Kidney capillary endothelial cell (primary cell): ENCODE measurements at regions not wholly inside any gene's neighbourhood (a gene's known extent, or its start where the extent isn't known, plus 50 kb on each side); places are given as distances from the start of the nearest gene placed in this dataset.
A peak's percentile ranks its signal among the peaks of the same experiment; 100 is the strongest.
"Not testable (repeated sequence)": the region's sequence is repeated elsewhere in the genome, so short reads cannot be mapped to it uniquely, and the experiment has no call there.

ENCODE experiments used
- DNase-seq: peaks from one replicate; pipeline ENCODE4 v3.0.0-alpha.2; 2018; ENCODE audit warnings: low spot score

- DNase-seq: no peak
Observed at GRCh38 chr2:61774351-61774750, 79.5 kb downstream of the FAM161A start.

- DNase-seq: no peak
Observed at GRCh38 chr2:61771904-61772845, 81.7 kb downstream of the FAM161A start.

- no peak for DNase-seq
Observed at GRCh38 chr2:61770746-61771145, 83.1 kb downstream of the FAM161A start.

- DNase-seq: no peak
Observed at GRCh38 chr2:61770298-61770697, 83.6 kb downstream of the FAM161A start.

DNA sequence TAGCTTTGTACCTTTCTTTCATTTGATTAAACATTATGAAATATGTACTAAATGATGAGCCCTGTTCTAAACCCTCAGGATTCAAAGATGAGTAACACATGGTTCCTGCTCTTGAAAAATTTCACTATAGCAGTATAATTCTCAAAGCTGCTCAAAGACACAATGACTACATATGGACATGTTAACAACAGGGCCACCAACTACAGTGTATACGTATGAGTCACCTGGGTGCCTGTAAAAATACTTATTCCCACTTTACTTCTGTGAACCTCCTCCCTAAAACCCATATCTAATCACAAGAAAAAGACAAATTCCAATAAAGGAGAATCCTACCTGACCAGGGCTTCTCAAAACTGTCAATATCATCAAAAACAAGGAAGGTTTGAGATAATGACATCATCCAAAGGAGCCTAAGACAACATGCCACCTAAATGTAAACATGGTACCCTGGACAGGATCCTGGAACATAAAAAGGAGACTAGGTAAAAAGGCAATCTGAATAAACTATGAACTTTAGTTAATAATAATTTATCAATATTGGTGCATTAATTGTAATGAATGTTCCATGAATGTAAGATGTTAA is 84.7 kb downstream of the FAM161A start:
- DNase-seq: no peak

DNA sequence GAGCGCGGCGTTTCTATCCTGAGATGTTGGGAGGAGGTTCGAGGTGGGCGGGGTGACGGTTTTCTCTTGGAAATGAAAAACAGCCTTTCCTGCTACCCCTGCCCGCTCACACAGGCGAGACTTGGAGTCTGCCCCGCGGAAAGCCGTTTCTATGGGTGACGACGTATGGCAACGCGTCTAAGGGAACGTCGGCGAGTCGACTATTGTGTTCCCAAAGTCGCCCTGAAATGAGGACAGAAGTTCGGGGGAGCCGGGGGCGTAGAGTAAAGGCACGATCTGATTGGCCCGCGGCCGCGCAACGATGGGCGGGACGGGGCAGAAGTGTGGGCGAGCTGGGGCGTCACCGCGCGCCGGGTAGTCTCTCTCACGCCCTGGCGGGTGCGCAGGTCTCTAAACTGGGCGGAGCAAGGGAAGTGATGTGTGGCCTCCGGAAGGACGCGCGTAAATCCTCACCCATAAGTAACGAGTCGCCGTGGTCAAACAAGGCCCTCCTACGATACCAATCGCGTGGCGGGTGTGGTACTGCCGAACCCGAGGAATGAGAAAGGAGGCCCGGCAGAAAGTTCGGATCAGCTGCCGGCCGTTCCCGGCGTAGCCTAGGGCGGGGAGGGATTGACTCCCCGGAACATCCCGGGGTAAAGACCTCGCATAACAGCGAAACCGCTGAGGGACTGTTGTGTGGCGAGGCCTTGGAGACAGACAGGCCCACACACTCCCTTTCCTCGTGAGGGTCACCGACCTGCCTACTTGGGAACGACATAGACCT is 89.6 kb downstream of the FAM161A start:
- peak; percentile 98 for DNase-seq

- DNase-seq: peak; percentile 72
Observed at GRCh38 chr2:61763605-61764034, 90.2 kb downstream of the FAM161A start.

- DNase-seq: no peak
Observed at GRCh38 chr2:61762292-61762691, 91.6 kb downstream of the FAM161A start.

DNA sequence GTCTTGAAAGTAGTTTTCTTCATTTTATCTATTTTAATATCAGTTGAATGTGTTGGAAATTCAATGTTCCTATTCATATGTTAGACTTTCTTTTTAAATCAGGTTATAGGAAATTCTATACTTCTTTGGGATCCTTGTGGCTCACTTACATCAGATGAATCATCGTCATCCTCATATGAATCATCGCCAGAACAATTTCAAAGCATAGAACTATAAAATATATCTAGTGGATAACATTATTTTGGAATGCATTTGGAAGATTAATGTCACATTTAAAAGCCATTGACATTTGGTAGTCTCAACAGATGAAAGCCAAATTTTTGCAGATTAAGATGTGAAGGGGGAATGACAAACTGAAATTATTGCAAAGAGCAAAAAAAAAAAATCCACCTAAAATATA is 94.1 kb downstream of the FAM161A start:
- peak; percentile 33 for DNase-seq

DNA sequence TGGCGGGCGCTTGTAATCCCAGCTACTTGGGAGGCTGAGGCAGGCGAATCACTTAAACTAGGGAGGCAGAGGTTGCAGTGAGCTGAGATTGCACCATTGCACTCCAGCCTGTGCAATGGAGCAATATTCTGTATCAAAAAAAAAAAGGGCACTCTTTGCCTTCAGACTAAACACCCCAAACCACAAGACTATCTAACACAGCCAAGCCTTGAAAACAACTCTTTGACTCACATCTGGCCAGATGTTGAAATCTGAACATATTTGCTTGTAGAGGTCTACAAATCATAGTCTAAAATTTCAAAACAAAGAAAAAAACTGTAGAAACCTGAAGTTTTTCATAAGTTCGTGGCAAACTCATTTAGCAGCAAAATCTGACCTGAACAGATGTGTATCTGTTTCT is 94.9 kb downstream of the FAM161A start:
- DNase-seq: no peak

DNA sequence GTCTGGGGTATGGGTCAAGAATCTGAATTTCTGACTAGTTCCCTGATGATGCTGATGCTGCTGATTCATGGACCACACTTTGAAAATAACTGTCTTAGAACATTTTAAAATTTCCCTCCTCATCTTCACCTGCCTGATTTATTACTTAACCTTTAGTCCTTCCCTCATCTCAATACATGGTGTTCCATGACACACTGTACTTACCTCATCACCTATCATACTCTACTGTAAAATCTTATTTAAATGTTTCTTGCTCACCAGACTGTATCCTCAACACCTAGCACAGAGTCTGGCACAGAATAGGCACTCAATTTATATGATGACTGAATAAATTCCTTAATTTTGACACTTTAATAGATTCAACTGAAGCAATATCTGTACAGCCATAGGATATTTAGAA is 95.7 kb downstream of the FAM161A start:
- DNase-seq: no peak

DNA sequence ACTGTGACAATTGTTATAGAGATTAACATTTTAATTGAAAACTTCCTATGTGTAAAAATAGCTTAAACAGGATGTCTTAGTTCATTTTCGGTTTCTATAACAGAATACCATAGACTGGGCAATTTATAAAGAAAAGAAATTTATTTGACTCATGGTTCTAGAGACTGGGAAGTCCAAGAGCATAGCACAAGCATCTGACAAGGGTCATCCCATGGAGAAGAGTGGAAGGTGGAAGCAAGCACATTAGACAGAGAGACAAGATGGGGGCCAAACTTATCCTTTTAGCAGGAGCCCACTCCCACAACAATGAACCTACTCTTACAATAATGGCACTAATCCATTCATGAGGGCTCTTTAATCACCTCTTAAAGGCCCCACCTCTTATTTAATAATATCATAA is 100.3 kb downstream of the FAM161A start:
- no peak for DNase-seq

DNA sequence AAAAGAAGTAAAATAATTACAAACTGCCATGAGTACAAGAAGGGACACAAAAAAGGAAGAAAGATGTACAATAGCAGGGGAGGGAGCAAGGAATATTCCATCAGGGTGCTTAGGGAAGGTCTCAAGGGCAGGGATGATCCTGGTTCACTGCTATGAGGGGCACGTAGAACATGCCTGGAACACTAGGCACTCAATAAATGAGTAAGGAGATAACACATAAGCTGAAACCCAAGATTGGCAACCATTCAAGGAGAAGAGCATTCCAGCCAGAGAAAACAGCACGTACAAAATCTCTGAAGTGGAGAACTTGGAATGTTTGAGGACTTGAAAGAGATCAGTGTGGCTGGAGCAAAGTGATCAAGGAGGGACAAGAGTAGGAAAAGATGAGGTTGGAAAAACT is 103.2 kb downstream of the FAM161A start:
- no peak for DNase-seq

DNA sequence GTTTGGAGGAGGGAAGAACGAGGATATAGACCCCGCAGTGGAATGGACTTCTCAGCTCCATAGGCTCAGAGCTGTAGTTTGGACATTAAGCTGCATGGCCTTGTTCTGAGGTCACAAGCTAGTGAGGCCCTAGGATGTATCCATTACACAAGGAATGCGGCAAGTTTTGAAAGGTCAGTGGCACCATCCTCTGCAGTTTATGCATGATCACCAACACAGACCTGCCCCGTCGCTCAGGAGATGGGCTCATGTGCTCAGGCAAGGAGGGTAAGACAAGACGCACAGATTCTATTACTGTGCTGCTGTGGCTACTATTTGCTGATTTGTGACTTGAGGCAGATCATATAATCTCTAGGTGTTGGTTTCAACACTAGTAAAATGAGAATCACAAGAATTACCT is 110.9 kb downstream of the FAM161A start:
- DNase-seq: no peak

GRCh38 chr2:61737841-61738240 is 116.0 kb downstream of the FAM161A start:
- DNase-seq: no peak

GRCh38 chr2:61736953-61737352 is 116.9 kb downstream of the FAM161A start:
- no peak for DNase-seq

DNA sequence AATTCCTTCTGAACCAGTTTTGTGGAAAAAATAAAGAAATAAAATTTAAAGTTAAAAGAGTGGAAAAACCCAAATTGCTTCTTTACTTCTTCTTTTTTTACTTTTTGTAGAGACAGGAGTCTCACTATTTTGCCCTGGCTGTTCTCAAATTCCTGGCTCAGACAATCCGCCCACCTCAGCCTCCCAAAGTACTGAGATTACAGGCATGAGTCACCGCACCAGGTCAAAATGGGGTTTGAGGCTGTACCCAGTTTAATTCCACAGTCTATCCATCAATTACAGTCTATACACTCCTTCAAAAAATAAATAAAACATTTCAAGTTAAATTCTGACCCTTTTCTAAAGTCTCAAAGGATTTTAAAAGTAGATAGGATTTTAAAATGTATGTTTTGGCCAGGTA is 120.3 kb downstream of the FAM161A start:
- DNase-seq: no peak

DNA sequence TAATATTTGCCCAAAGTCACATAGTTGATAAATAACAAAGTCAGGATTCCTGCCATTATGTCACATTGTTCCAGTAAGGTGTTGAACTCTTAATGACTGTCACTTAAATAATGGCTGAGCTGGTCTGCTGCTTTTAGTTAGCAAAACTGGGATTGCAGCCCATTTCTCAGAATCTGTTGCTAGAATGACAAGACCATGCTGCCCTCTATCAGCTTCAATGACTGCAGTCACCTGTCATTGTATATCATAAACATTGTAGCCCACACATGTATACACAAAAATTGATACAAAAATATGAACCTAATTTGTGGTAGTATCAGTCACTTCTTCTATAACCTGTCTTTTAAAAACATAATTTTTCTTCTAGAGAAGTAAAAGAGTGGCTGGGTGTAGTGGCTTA is 121.1 kb downstream of the FAM161A start:
- no peak for DNase-seq

GRCh38 chr2:61727746-61728145 is 126.1 kb downstream of the FAM161A start:
- DNase-seq: no peak

- no peak for DNase-seq
Observed at GRCh38 chr2:61726456-61727209, 127.2 kb downstream of the FAM161A start.

- DNase-seq: not testable (repeated sequence)
Observed at GRCh38 chr2:61723364-61723763, 130.5 kb downstream of the FAM161A start.

- DNase-seq: no peak
Observed at GRCh38 chr2:61722800-61723199, 131.1 kb downstream of the FAM161A start.
